NB4 (cell line): ENCODE measurements at regions not wholly inside any gene's neighbourhood (a gene's known extent, or its start where the extent isn't known, plus 50 kb on each side); places are given as distances from the start of the nearest gene placed in this dataset.

Experiments
- DNase-seq: peaks from one replicate; pipeline ENCODE4 v3.0.0; 2010; ENCODE audit warnings: low read depth
- H3K4me3 ChIP-seq: one replicate; pipeline ENCODE4 v1.5.1; 2011; ENCODE audit warnings: mild to moderate bottlenecking, low read depth, low read length, moderate library complexity
- MYC ChIP-seq: IDR thresholded peaks from 2 replicates; pipeline ENCODE4 v1.6.1; 2011; ENCODE audit warnings: low read depth, low read length
- POLR2A ChIP-seq: IDR thresholded peaks from 2 replicates; pipeline ENCODE4 v1.6.1; 2011; ENCODE audit warnings: mild to moderate bottlenecking; ENCODE audit not compliant: insufficient read length; ENCODE audit errors: extremely low read depth
- TF ChIP-seq, protein P1 (sequence below): IDR thresholded peaks from one replicate; pipeline ENCODE4 v1.5.1; 2012; ENCODE audit warnings: low read depth, low read length
- TF ChIP-seq, protein P2 (sequence below): IDR thresholded peaks from 2 replicates; pipeline ENCODE4 v1.6.1; 2011; ENCODE audit warnings: low read depth, low read length

GRCh38 chr6:133772567-133772966, 116.3 kb upstream of the TCF21 start:
- DNase-seq = no peak
- no peak overlapping the region for H3K4me3 ChIP-seq
- TF ChIP-seq, protein P1, sequence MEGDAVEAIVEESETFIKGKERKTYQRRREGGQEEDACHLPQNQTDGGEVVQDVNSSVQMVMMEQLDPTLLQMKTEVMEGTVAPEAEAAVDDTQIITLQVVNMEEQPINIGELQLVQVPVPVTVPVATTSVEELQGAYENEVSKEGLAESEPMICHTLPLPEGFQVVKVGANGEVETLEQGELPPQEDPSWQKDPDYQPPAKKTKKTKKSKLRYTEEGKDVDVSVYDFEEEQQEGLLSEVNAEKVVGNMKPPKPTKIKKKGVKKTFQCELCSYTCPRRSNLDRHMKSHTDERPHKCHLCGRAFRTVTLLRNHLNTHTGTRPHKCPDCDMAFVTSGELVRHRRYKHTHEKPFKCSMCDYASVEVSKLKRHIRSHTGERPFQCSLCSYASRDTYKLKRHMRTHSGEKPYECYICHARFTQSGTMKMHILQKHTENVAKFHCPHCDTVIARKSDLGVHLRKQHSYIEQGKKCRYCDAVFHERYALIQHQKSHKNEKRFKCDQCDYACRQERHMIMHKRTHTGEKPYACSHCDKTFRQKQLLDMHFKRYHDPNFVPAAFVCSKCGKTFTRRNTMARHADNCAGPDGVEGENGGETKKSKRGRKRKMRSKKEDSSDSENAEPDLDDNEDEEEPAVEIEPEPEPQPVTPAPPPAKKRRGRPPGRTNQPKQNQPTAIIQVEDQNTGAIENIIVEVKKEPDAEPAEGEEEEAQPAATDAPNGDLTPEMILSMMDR = no peak
- TF ChIP-seq, protein P2, sequence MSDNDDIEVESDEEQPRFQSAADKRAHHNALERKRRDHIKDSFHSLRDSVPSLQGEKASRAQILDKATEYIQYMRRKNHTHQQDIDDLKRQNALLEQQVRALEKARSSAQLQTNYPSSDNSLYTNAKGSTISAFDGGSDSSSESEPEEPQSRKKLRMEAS = no peak
- TF ChIP-seq POLR2A (no peak), MYC (no peak)

GRCh38 chr6:133773776-133774175, 115.1 kb upstream of the TCF21 start:
- no peak for DNase-seq
- TF ChIP-seq MYC (no peak), POLR2A (no peak)
- TF ChIP-seq, protein P1 = no peak
- TF ChIP-seq, protein P2 = no peak
- no peak overlapping the region for H3K4me3 ChIP-seq

DNA sequence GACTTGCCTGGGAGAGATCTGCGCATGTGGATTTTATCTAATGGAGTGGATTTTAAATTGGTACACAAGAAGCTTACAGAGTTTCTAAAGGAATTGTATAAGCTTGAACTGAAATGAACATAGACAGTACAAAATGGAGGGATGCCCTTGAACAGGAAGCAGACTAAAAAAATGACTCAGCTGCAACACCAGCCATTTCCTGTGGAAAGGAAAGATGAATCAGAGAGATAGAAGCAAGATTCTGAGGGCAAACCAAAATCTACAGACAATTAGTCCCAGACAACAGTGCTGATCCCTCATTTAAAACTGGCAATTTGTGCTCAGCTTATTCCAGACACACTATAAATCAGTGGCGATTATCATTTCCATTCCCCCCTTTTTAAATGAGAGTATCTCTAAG, 114.6 kb upstream of the TCF21 start:
- DNase-seq = peak; percentile 24
- no peak overlapping the region for H3K4me3 ChIP-seq
- TF ChIP-seq, protein P2 = no peak
- TF ChIP-seq, protein P1 = no peak
- TF ChIP-seq POLR2A (no peak), MYC (no peak)

GRCh38 chr6:133778414-133779130, 110.3 kb upstream of the TCF21 start:
- no peak for DNase-seq
- TF ChIP-seq, protein P2 = no peak
- TF ChIP-seq, protein P1 = no peak
- H3K4me3 ChIP-seq = no peak overlapping the region

- H3K4me3 ChIP-seq = no peak overlapping the region
- TF ChIP-seq POLR2A (no peak), MYC (no peak)
- TF ChIP-seq, protein P2 = no peak
- TF ChIP-seq, protein P1 = no peak
- DNase-seq = no peak
These were observed 108.8 kb upstream of the TCF21 start for GRCh38 chr6:133779916-133780695.
